OCI-M1 (cell line): ENCODE measurements at regions not wholly inside any gene's neighbourhood (a gene's known extent, or its start where the extent isn't known, plus 50 kb on each side); places are given as distances from the start of the nearest gene placed in this dataset.
"Not testable (repeated sequence)": the region's sequence is repeated elsewhere in the genome, so short reads cannot be mapped to it uniquely, and the experiment has no call there.

Experiments used
- DNase-seq: peaks from one replicate; lab custom pipeline; 2025; lab: John Stamatoyannopoulos, UW

DNA sequence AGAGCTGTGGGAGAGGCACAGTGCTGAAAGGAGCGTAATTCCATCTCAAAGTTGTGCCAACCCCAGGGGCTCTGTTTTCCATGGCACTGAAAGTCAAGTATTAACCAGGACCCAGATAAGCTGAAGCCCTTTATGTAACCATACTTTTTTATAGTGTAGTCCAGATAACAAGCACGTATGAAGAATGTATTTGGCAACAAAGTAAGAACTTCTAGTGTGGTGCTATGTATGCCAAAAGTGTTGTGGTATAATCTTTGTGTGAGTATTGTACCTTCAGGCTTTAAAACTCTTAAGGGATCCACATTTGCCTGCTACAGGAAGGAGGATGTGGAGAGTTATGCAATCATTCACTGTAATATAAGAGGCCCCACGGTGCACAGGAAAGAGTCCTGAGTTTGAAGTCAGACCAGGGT, 129.4 kb downstream of the IBTK start:
- DNase-seq = peak; percentile 16

DNA sequence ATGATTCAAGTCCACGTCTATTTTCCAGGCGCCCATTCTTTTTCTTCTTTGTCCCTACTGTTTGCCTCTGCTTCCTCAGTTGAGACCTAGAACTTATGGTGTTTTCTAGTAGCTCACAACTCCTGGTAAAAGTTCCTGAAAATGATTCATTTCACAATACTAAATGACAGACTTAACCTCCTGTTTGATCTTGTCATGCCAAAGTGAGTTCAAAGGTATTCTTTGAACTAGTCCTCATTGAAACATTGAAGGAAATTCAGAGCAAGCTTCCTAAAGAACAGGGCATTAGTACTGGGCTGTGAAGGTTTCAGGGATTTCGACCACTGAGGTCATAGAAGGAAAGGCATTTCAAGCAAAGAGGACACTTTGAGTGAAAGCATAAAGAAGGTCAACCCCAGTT, 132.8 kb downstream of the IBTK start:
- DNase-seq = no peak

DNA sequence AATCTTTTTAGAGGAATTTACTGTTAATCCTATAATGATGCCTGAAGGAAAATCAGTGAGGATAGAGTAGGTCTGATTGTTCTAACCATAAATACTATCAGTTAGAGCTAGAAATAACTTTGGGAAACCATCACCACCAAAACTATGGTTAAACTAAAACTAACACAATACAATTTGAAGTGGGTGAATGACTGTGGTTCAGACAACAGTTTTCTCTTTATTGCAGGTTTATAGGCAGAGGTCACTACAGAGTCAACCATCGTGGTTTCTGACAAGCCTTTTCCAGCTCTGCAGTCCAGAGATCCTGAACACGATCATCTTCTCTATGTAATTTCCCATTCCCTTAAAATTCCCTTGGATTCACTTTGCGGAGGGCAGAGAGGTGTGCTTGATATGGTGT, 134.3 kb downstream of the IBTK start:
- DNase-seq = no peak

DNA sequence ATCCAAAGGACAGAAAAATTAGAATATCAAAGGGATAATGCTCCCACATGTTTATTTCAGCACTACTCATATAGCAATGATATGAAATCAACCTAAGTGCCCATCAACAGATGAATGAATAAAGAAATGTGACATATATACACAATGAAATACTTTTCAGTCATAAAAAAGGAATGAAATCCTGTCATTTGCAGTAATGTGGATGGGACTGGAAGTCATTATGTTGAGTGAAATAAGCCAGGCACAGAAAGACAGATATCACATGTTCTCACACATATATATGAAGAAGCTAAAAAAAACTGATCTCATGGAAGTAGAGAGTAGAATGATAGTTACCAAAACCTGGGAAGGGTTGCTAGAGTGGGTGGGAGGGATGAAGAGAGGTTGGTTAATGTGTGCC, 135.7 kb downstream of the IBTK start:
- DNase-seq = no peak

DNA sequence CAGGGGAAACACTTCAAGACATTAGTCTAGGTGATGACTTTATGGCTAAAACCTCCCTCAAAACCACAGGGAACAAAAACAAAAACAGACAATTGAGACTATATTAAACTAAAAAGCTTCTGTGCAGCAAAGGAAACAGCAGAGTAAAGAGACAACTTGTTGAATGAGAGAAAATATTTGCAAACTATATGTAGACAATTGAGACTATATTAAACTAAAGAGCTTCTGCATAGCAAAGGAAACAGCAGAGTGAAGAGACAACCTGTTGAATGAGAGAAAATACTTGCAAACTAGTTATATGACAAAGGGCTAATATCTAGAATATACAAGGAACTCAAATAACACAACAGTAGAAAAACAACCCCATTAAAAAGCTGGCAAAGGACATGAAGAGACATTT, 136.4 kb downstream of the IBTK start:
- no peak for DNase-seq

DNA sequence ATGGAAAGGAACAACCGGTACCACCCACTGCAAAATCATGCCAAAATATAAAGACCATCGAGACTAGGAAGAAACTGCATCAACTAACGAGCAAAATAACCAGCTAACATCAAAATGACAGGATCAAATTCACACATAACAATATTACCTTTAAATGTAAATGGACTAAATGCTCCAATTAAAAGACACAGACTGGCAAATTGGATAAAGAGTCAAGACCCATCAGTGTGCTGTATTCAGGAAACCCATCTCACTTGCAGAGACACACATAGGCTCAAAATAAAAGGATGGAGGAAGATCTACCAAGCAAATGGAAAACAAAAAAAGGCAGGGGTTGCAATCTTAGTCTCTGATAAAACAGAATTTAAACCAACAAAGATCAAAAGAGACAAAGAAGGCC, 144.4 kb downstream of the IBTK start:
- DNase-seq = not testable (repeated sequence)

DNA sequence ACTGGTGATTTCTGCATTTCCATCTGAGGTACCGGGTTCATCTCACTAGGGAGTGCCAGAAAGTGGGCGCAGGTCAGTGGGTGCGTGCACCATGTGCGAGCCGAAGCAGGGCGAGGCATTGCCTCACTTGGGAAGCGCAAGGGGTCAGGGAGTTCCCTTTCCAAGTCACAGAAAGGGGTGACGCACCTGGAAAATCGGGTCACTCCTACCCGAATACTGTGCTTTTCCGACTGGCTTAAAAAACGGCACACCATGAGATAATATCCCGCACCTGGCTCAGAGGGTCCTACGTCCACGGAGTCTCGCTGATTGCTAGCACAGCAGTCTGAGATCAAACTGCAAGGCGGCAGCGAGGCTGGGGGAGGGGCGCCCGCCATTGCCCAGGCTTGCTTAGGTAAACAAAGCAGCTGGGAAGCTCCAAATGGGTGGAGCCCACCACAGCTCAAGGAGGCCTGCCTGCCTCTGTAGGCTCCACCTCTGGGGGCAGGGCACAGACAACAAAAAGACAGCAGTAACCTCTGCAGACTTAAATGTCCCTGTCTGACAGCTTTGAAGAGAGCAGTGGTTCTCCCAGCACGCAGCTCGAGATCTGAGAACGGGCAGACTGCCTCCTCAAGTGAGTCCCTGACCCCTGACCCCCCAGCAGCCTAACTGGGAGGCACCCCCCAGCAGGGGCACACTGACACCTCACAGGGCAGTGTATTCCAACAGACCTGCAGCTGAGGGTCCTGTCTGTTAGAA, 146.0 kb downstream of the IBTK start:
- not testable (repeated sequence) for DNase-seq

DNA sequence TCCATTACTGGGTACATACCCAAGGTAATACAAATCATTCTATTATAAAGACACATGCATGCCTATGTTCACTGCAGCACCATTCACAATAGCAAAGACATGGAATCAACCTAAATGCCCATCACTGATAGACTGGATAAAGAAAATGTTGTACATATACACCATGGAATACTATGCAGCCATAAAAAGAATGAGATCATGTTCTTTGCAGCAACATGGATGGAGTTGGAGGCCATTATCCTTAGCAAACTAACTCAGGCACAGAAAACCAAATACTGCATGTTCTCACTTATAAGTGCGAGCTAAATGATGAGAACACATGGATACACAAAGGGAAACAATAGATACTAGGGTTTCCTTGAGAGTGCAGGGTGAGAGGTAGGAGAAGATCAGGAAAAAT, 146.8 kb downstream of the IBTK start:
- not testable (repeated sequence) for DNase-seq

DNA sequence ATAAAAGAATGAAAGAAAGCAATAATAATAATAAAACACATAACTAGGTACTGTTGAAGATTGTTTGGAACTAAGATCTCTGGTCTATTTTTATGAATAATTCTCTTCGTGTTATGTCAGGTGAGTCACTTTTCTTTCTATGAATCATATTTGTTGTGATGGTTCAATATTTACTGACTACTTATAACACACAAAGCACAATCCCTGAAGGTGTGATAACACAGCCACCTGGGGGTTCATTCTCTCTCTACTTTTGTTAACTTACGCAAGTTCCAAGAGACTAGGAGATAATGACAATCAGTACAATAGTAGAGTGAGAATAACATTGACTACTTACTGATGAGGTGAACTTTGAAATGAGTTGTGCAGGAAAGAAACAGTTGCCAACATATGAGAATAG, 149.9 kb downstream of the IBTK start:
- no peak for DNase-seq

DNA sequence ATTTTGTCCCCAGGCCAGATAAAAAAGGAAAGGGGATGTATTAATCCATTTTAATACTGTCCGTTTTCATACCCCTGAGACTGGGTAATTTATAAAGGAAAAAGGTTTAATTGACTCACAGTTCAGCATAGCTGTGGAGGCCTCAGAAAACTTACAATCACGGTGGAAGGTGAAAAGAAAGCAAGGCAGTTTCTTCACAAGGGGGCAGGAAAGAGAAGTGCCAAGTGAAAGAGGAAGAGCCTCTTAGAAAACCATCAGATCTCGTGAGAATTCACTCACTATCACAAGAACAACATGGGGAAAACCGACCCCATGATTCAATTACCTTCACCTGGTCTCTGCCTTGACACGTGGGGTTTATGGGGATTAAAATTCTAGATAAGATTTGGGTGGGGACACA, 152.5 kb downstream of the IBTK start:
- DNase-seq = peak; percentile 88

DNA sequence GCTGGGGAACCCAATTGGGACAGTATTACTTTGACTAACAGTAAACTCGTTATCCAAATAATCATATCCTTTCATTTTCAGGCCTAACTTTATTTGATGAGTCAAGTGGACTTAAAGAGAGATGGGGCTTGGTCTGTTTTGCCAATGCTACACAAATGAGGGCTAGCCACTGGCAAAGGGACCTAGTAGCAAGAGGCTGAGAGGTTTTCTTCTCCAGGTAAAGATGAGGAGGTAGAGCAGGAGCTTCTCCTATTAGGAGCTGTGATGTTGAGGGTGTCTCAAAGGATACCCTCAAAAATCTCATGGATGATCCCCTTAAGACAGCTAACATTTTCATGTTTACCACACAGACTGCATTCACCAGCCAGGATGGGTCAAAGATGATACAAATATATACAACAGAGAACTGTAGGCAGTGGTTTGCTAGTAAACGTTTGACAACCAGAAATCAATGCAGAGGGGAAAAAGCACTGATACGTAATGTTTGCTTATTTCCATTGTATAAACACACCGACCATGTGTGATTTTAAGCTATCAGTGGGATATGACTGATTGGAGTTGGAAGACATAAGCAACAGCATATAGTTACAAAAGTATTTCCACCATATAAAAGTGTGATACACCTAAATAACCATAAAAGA, 153.3 kb downstream of the IBTK start:
- no peak for DNase-seq

DNA sequence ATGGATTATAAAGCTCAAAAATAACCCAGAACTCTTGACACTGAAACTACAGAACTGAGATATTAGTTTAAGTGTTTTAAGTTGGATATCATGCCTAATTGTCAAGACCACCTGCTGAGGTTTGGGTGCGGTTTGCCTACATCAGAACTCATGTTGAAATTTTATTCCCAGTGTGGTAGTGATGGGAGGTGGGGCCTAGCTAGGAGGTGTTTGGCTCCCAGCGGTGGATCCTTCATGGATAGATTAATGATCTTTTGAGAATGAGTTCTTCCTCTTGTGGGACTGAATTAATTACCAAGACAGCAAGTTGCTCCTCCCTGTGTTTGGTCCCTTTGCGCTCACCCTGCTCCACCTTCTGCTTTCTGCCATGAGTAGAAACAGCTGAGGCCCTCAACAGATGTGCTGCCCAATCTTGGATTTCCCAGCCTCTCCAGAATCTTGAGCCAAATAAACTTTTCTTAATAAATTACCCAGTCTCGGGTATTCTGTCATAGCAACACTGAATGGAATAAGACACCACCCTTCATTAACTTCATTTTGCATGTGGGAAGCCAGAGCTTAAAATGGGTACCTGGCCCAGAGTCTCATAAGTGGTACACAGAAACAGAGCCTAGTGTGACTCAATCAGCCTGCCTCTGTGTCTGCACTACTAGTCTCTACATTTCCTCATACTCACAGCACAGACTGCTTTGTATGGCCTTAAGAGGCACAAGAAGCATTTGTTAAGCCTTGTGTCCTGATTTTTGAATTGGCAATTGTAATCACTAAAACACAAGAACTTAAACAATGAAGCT, 158.4 kb downstream of the IBTK start:
- DNase-seq = no peak

DNA sequence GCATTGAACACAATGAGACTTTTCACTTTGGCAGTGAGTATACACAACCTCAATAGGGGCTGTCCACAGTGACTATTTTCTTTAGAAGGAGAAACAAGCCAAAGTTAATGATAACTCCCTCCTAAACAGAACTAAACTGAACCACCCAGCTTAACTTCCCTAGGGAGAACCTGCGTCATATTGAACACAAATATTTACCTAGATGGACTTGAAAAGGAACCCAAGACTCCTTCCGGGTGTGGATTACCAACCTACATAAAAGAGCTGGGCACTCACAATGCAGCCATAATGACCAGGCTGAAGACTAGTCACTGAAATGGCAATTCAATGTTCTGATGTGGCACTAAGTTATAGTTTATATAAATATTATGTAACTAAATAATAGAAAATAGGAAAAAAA, 160.6 kb downstream of the IBTK start:
- DNase-seq = no peak

DNA sequence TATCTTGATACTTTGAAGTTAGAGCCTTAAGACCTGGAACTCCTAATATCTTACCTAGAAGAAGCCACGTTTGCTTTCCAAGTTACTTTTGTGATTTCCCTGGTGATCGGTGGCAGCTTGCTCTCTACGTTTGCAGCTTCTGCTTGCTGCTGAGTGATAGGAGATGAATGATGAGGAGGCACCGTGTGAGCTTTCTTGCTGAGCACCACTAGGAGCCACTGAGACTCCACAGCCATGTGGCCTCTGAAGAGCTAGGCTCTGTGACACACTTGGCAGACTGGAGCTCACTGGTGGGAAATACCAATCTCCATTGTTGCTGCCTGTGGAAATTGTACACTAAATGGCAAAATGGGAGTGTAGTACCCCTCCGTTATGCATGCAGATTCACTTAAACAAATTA, 161.8 kb downstream of the IBTK start:
- DNase-seq = no peak

DNA sequence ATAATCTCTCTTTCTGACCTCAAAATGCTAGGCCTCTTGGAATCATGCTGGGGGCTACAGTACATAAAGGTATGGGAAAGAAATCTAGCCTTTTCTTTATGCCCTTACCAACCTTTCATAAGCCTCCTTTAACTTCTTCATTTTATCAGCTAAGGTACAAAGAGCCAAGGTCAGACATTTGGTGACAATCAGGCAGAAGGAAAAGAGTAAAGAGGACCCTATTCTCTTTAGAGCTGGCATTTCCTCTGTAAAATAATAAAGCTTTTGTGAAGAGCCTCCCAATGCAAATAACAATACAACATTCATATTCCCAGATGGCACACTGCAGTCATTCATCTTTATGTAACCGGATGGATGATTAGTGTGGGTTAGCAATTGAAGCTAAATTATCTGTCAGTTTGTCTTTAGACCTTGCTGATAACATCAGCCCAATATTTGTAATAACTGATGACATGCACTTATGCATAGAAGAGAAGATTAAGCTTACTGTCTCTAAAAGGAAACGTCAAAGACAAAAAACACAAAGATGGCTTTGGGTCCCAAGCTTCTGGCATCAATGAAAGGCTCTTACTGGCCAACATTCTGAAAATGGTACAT, 163.1 kb downstream of the IBTK start:
- DNase-seq = no peak

DNA sequence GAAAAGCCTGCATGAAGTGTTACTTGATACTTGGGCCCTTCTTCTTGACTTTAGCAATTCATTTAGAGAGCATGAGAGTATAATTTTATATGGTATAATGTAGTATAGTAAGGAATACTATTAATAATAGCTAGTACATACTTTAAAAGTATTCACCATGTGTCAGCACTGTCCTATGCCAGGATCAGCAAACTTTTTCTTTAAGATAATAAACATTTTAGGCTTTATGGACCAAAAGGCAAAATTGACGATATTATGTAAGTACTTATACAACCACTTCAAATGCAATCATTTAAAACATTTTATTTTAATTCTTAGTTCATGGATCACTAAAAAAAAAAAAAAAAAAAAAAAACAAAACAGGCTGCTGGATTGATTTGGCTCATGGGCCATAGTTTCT, 163.9 kb downstream of the IBTK start:
- no peak for DNase-seq

DNA sequence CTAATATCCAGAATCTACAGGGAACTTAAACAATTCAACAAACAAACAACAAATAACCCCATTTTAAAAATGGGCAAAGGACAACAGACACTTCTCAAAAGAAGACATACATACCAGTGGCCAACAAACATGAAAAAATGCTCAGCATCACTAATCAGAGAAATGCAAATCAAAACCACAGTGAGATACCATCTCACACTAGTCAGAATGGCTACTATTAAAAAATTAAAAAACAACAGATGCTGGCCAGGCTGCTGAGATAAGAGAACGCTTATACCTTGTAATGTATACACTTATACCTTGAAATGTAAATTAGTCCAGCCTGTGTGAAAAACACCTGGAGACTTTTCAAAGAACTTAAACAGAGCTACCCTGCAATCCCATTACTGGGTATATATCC, 166.8 kb downstream of the IBTK start:
- DNase-seq = no peak

DNA sequence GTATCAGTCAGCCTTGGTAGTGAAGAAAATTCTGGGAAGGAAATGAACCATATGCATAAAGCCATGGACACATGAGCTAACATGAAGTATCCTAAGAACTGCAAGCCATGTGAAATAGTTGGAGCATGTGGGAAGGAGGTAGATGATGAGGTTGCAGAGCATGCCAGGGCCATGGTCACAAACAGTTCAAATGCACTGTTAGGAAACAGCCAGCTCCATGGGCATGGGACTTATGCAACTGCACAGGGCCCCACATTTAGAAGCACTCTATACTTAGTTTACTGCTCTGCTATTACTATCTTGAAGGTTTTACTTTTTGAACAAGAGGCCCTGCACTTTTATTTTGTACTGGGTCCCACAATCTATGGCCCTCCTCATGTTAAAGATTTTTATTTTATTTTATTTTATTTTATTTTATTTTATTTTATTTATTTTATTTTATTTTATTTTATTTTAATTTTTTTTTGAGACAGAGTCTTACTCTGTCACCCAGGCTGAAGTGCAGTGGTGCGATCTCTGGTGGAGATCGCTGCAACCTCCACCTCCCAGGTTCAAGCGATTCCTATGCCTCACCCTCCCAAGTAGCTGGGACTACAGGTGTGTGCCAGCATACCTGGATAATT, 169.1 kb downstream of the IBTK start:
- DNase-seq = no peak

DNA sequence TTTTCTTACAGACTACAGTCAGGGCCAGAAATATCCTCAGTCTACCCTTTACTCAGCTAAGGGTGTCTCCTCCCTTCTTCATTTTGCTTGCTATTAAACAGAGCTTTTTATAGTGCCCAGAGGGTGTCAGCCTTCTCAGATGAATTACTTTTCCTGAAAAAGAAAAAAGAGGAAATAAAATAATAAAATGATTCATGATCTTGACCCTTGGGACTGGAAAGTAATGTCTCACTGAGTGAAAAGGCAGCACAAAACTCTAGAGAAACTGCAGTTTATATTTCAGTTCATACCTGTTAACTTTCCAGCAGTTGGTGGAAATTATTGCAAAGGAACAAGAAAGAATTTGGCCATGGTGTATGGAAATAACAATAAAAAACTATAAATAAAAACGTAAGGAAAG, 170.6 kb downstream of the IBTK start:
- DNase-seq = peak; percentile 58

DNA sequence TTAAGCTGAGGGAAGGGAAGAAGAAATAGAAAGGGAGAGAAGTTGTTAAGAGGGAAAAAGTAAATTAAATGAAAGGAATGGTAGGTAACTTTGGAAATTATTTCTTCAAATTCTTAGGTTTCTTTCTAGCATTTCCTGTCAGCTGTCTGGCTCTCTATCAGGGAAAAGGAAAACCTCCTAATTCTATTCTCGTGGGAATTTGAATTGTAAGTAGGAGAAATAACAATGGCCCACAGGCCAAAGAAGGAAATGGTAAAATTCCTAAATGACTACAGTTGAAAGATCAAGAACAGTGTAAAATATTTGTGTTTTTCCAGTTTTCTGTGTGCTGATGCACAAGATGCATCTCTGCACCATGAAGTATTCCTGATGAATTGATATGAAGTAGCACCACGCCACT, 173.0 kb downstream of the IBTK start:
- no peak for DNase-seq

DNA sequence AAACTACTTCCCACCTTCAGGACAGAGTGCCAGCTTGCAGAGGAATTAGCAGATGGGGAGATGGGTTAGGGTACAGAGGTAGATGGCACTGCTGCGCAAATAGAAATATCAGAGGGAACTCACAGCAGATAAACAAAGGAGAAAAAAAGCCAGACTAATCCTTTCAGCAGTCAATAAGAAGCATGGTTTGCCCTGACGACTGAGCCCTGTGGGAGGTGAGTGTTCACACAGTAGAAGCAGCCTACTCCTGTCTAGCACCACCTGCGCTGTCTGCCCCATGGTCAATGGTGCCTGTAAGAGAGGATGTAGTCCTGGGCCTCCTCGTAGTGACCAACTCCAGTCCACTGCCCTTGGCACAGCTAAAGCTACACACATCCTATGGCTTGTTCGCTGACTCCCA, 174.1 kb downstream of the IBTK start:
- no peak for DNase-seq

DNA sequence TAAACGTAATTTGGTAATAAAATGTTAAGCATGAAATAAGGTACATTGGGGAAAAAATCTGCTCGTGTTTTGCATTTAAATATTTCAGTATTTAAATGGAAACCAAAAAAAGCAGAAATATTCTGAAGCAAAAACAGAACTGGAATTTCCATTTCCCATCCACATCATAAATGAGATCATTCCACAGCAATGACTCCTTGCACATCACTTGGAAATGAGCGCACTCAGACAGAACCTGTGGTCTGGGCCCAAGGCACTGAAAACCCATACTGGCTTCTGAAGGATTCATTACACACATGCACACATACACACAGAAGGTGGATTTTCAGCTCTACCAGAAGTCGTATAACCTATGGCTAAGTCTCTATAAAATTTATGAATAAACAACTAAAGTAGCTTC, 174.8 kb downstream of the IBTK start:
- no peak for DNase-seq
